ENCODE measurements at regions not wholly inside any gene's neighbourhood (a gene's known extent, or its start where the extent isn't known, plus 50 kb on each side); places are given as distances from the start of the nearest gene placed in this dataset.

DNA sequence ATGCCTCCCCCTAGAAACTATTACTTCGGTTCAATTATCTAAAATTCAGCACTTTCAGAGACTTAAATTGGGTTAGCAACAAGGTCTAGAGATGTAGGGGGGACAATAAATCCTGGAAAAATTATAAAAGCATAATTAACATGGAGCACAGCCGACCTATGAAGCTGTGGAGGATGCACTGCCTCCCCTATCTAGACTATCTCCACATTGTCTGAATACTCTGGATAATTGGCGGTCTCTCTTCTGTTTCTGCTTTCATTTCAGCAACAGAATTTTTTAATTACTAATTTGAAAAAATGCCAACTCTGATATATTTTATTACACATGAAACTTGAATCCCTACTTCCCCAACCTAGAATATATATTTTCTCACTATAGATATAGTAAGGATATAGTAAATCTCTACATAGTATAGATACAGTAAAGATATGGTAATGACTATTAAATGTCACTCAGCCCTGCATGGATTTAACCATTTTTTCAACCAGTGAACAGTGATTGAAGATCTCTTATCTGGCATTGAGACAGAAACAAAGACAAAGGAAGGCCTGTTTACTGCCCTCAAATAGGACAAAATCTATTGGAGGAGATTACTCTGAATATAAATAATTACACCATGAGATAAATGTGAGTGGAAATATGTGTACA is 157.6 kb downstream of the BLID start:
- TF ChIP-seq, protein P1, sequence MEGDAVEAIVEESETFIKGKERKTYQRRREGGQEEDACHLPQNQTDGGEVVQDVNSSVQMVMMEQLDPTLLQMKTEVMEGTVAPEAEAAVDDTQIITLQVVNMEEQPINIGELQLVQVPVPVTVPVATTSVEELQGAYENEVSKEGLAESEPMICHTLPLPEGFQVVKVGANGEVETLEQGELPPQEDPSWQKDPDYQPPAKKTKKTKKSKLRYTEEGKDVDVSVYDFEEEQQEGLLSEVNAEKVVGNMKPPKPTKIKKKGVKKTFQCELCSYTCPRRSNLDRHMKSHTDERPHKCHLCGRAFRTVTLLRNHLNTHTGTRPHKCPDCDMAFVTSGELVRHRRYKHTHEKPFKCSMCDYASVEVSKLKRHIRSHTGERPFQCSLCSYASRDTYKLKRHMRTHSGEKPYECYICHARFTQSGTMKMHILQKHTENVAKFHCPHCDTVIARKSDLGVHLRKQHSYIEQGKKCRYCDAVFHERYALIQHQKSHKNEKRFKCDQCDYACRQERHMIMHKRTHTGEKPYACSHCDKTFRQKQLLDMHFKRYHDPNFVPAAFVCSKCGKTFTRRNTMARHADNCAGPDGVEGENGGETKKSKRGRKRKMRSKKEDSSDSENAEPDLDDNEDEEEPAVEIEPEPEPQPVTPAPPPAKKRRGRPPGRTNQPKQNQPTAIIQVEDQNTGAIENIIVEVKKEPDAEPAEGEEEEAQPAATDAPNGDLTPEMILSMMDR (IDR thresholded peaks at IDR 0.05; ENCODE audit: insufficient read depth, low read length, poor library complexity, severe bottlenecking) = no peak
- TF ChIP-seq EZH2phosphoT487 (conservative IDR thresholded peaks at IDR 0.05; ENCODE audit: low read length) = no peak

All from SU-DHL-6 (cell line).